Retinal pigment epithelial cell (primary cell): ENCODE measurements at regions not wholly inside any gene's neighbourhood (a gene's known extent, or its start where the extent isn't known, plus 50 kb on each side); places are given as distances from the start of the nearest gene placed in this dataset.

ENCODE experiments used
- DNase-seq: peaks from one replicate; pipeline ENCODE4 v3.0.0-alpha.2; 2010; ENCODE audit warnings: low read depth
- H3K4me3 ChIP-seq: 2 replicates; pipeline ENCODE4 v1.5.1; 2011; ENCODE audit warnings: mild to moderate bottlenecking, low read length, control low read depth, moderate library complexity
- TF ChIP-seq, protein P1 (sequence below): conservative IDR thresholded peaks from 2 replicates; pipeline ENCODE4 v1.5.1; 2011; ENCODE audit warnings: low read depth, low read length, control low read depth, inconsistent platforms

- DNase-seq, result no peak
- no peak overlapping the region for H3K4me3 ChIP-seq
- TF ChIP-seq, protein P1, sequence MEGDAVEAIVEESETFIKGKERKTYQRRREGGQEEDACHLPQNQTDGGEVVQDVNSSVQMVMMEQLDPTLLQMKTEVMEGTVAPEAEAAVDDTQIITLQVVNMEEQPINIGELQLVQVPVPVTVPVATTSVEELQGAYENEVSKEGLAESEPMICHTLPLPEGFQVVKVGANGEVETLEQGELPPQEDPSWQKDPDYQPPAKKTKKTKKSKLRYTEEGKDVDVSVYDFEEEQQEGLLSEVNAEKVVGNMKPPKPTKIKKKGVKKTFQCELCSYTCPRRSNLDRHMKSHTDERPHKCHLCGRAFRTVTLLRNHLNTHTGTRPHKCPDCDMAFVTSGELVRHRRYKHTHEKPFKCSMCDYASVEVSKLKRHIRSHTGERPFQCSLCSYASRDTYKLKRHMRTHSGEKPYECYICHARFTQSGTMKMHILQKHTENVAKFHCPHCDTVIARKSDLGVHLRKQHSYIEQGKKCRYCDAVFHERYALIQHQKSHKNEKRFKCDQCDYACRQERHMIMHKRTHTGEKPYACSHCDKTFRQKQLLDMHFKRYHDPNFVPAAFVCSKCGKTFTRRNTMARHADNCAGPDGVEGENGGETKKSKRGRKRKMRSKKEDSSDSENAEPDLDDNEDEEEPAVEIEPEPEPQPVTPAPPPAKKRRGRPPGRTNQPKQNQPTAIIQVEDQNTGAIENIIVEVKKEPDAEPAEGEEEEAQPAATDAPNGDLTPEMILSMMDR, result no peak
Measured at GRCh38 chr22:19637408-19638281, 76.7 kb upstream of the SEPTIN5 start.

DNA sequence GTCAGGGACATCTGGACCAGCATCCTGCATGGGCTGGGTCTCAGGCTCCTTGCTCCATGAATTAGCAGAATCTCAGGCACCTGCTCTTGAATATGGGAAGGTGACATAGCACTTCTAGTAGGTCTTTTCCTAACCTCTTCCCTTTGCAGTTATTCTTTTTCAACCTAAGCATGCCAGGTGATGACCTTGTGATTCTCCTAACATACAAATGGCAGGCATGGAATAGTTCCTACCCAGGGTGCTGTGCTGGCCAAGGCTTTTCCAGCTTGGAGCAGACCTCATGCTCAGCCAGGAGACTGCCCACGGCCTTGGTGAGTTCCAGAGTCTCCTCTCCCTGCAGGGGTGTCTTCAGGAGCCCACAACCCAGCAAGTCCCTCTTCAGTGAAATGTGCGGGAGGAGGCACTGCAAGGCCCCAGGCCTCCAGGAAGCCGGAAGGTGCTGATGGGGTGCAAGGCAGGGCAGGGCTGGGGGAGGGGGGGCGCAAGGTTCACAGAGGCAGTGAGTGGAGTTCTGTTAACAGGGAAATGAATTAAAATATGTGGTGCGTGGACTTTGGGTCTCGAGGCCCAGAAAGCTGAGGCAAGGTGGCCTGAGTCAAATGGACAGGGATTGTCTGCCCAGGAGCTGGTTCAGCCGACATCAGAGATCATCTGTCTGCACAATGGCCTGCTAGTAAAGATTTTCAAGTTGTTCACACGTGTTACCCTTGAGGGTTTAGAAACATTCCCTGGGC, 75.9 kb upstream of the SEPTIN5 start:
- TF ChIP-seq, protein P1, result no peak
- no peak for DNase-seq
- no peak overlapping the region for H3K4me3 ChIP-seq

DNA sequence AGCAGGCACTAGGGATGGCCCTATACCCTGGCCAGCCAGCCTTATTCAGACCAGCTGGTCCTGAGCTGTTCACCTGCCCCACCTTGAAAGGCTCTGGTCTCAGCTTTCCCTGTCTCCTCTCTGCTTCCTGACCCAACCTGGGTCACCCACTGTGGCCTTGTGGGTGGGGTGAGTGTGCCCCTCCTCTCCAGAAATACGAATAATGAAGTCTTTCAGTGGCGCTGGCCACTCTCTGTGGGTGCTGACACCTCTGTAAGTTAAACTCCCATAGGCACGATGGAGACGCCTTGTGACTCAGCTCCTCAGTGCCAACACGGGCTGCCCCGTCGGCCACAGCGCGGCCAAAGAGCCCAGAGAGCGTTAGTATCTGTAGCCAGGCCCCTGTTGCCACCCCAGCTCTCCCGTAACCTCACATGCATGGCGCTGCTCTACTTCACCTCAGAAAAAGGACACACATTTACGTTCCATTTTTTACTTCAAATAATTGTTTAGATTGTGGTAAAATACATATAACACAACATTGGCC, 74.6 kb upstream of the SEPTIN5 start:
- no peak for DNase-seq
- TF ChIP-seq, protein P1, result no peak

GRCh38 chr22:19640306-19640705, 74.0 kb upstream of the SEPTIN5 start:
- TF ChIP-seq, protein P1, result no peak
- no peak for DNase-seq
- no peak overlapping the region for H3K4me3 ChIP-seq

More for the DNA sequence above, 74.6 kb upstream of the SEPTIN5 start:
- no peak overlapping the region for H3K4me3 ChIP-seq

DNA sequence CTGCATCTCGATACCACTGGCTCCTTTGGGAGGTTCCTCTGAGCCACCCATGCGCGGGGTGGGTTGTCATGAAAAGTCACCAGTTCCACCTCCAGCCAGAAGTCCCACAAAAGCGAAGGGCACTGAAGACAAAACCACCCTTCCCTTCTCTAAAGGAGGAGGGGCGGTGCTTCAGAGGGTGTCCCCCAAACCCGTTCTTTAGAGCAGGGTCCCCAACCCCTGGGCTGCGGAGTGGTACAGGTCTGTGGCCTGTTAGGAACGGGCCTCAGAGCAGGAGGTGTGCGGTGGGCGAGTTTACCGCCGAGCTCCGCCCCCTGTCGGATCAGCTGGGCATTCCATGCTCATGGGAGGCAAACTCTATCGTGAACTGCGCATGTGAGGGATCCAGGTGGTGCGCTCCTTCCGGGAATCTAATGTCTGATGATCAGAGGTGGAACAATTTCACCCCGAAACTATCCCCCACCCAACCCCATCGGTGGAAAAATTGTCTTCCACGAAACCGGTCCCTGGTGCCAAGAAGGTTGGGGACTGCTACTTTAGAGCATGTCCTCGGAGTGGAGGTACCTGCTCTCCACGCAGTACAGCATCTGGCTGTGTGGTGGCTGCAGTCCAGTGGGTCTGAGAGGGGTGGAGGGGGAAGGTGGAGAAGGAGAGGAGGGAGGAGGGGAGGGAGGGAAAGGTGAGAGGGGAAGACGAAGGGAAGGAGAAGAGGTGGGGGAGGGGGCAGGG, 72.9 kb upstream of the SEPTIN5 start:
- H3K4me3 ChIP-seq, result no peak overlapping the region
- TF ChIP-seq, protein P1, result peak; percentile 66
- no peak for DNase-seq

GRCh38 chr22:19641983-19642451, 72.3 kb upstream of the SEPTIN5 start:
- DNase-seq, result no peak
- TF ChIP-seq, protein P1, result no peak
- no peak overlapping the region for H3K4me3 ChIP-seq
